COLO829 (cell line): ENCODE measurements at regions not wholly inside any gene's neighbourhood (a gene's known extent, or its start where the extent isn't known, plus 50 kb on each side); places are given as distances from the start of the nearest gene placed in this dataset.

ENCODE experiments used
- DNase-seq: peaks from one replicate; pipeline ENCODE4 v3.0.0; 2012; ENCODE audit warnings: low spot score

DNA sequence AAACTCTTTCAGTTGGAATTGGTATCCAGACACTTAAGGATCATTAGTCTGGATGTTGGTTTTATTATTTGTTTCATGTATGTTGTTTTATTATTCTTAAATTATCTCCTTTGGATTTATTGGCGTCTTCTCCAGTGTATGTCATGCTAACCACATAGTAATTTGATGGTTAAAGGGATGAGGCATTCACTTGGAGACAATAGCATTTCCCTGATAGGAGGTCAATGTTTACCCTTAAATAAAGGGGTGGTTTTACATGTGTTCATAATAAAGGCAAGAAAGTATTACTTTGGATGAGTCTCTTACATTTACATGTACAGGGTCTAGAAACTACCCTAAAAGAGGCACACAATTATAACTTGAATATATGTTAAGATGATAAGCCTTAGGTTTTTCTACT lies 51.2 kb upstream of the RNF144B start:
- DNase-seq, result no peak

DNA sequence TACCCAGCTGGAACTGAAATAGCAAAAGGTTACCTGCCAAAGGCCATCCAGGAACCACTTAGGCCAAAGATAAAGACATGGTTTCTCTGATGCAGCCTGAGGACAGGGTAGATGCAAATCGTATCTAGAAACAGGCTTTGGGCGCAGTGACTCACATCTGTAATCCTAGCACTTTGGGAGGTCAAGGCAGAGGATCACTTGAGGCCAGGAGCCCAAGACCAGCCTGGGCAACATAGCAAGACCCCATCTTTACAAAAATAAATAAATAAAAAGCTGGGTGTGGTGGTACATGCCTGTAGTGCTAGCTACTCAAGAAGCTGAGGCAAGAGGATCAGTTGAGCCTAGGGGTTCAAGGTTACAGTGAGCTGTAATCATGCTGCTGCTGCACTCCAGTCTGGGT lies 52.9 kb upstream of the RNF144B start:
- DNase-seq, result no peak

DNA sequence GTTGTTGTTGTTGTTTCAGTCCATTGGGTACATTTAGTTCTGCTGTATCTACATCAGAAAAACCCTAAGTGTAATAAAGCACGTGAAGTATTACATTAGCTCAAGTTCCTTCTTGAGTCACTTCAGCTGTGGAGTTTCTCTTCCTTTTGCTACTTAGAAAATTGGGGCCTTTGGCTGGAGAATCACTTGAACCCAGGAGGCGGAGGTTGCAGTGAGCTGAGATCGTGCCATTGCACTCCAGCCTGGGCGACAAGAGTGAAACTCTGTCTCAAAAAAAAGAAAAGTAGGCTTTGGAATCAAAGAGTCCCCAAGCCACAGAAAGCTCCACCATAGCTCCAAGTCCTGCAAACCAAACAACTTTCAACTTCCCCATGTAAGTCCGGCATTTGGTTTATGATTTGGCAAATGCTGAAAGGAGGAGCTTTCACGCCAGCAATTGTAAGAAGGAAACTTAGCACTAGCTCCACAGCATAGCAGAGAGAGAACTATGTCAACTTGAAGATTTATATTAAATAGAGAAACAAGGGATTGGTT lies 56.5 kb upstream of the RNF144B start:
- no peak for DNase-seq

DNA sequence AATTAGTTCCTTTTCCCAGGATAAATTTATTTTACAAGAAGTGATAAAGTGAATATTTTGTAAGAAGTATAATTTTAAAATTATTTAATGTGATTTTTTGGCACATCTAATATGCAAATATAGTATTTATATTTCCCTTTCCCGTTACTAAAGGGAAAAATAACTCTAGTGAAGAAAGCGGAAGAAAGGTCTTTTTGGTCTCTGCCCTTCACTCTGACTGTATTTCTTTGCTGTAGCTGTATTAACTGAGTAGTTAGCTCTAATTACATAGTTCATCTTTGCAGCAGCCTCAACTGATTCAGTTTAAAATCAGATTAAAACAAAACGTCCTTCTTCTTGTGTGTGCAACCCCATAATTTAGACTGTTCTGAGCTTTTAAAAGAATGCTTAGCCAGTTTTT lies 57.4 kb upstream of the RNF144B start:
- no peak for DNase-seq

DNA sequence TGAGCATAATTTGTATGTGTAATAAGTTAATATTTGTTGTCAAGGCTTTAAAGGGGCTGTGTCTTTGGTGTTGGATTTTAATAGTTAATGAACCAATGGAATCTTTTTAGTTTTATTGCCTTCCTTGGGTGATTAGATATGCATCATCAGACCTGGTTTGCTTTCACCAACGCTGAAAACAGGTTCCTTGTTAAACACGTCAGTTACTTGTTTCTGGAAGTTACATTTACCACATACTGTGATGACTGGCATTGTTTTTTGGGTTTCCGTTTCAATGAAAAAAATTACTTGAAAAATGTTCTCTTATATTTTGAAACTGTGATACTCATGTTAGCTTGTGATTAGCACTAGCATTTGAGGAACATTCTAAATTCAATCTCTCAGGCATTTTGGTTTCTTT lies 58.6 kb upstream of the RNF144B start:
- DNase-seq, result no peak

DNA sequence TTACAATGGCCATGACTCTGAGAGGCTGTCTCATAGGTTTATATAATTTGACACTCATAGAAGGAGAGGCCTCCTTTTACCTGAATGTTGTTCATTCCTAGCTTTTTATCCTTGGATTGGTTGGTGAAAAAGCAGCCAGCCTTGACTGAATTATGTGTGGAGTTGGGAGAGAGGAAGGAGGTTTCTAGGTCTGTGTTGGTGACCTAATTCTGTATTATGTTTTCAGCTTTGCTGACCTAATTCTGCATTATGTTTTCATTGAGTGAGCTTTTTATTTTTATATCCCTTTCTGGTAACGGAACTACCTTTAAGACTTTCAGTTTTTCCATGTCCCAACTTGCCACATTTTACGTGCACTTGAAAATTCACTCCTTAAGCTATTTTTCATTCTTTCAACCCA lies 59.1 kb upstream of the RNF144B start:
- no peak for DNase-seq

DNA sequence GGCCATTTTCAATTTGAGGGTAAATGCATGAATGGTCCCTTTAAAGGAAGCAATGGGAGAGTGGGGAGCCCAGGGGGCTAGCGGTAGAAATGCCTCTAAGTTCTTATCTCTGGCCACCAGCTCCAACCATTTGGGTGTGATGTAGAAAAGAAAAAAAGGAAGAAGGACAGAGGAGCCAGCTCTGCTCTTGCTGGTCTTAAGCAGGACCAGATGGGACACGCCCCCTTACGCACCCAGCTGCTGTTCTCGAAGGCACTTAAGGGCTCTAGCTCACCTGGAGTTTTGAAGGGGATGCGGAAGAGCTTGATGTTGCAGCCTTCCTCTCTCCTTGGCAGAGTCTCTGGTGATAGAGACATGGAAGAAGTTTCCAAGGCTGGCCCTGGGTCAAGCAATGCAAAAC lies 59.5 kb upstream of the RNF144B start:
- no peak for DNase-seq

DNA sequence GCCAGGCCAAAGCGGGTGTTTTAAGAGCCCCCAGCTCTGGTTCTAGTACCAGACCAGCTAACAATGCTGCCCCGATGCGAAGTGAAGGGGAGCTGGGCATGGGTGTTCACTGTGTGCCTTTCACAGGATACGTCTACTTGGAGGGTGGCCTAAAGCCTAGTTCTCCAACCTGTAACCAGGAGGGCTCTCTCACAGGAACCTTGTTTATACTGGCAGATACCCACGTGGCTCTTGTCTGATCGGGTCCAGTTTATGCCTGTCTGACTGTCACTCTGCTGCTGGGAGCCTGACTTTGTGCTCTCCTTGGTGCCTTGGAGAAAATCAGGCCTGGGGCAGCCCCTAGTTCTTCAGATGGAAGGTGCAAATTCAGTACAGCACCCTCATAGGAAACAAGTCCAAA lies 60.2 kb upstream of the RNF144B start:
- no peak for DNase-seq

DNA sequence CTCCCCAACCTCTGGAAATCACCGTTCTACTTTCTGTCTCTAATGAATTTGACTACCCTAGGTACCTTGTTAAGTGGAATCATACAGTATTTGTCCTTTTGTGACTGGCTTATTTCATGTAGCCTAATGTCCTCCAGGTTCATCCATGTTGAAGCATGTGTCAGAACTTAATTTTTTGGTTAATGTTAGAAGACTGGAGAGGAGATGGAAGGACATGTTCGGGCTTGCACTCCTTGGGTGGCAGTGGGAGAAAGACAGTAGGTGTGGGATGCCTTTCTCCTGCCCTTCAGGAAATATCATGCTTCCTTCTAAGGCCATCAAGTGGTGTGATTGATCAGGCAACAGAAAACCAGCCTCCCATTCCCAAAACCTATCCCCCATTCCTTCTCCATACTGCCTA lies 61.1 kb upstream of the RNF144B start:
- DNase-seq, result no peak

DNA sequence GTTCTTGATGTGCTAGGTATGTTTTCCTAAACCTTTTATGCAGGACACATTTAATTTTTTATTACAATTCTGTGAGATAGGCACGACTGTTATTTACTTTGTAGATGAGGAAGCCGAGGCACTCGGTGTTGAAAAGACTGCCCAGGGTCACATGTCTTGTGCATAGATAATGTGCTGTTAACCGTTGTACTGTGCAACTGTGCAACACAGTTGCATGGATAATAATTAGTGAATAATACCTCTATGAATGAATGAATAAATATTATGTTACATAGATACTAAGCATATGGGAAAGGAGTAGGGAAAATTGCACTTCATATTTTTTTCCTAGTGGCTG lies 60.3 kb upstream of the DEK start:
- DNase-seq, result no peak

DNA sequence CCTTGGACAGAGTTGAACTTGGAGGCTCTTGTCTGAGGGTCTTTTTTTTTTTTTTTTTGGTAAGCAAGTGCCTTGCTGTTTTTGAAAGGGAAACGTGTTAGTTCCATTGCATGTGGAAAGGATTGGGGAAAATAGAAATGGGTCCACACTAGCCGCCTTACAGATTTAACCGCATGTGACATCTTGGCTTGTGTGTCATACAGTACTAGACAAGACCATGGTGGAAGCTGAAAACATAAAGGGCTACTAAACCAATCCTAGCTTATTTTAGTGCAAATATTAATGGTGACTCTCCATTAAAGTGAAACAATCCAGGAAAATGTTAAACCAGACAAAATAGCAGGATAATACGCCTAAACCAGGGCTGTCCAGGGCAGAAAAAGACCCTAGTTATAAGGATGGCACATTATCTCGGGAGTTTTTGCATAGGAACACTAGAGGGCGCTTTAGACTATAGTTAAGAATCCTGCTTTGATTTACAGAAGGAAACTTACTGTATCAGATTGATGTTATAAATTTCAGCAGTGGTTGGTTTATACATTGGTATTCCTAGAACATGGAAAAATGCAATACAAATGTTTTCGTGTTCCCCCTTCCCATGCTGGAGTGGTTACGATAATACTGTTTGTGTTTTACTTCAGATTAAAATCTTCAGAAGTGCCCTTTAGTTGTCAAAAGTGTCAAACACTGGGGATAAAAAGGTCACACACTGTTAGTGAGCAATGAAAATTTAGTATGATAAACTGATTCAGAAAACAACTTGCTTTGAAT lies 59.8 kb upstream of the DEK start:
- DNase-seq, result peak; percentile 80

DNA sequence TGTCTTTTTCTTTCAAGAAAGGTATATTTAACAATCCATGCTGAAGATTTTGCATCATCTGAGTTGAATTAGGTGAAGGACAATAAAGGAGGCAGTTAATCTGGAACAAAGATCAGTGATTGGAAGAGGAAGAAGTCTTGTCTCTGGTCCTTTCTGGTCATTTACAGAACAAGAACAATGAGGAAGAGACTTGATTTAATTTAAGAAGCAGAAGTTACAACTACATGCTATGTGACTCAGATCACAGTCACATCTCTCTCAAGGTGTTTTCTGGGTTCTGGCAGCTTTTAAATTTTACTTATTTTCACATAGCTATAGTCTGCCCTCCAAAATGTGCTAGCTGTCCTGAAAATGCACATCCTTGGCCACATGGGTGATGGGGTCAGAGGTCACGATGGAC lies 53.5 kb upstream of the DEK start:
- no peak for DNase-seq

DNA sequence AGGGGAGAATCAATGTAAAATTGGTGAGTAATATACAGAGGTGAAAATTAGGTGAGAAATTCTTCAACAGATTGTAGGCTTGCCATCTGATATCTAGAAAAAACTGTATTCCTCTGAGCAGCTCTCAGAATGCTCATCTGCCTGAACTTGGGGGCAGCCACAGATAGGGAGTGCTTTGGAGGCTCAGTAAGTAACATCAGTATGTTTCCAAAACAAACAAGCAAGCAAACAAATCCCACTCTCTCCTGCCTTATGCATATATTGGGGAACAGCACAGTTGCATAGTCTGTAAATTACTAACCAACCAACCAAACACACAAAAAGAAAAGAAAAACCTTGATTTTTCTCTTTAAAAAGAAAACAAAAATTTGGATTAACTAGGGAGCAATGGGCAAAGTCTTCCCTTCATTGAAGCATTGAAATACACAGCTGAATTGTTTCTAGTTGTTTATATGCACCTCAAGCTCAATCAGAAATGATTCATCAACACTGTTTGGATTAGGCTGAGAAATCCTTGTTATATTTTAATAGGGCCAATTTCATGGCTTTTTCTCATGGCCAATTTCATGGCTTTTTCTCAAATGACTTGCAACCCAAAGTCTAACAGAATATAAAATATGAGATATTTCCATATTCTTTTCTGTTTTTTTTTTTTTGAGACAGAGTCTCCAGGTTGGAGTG lies 50.1 kb upstream of the DEK start:
- DNase-seq, result no peak
